Choroid plexus epithelial cell (primary cell): ENCODE measurements at regions not wholly inside any gene's neighbourhood (a gene's known extent, or its start where the extent isn't known, plus 50 kb on each side); places are given as distances from the start of the nearest gene placed in this dataset.

ENCODE experiments used
- DNase-seq: peaks from one replicate; pipeline ENCODE4 v3.0.0-alpha.2; 2010; ENCODE audit warnings: low read depth
- H3K4me3 ChIP-seq: 2 replicates; pipeline ENCODE4 v1.5.1; 2011; ENCODE audit warnings: low read depth, mild to moderate bottlenecking, control low read depth, low read length, moderate library complexity
- TF ChIP-seq, protein P1 (sequence below): conservative IDR thresholded peaks from 2 replicates; pipeline ENCODE4 v1.5.1; 2011; ENCODE audit warnings: low read depth, mild to moderate bottlenecking, control low read depth, inconsistent platforms, low read length, moderate library complexity

DNA sequence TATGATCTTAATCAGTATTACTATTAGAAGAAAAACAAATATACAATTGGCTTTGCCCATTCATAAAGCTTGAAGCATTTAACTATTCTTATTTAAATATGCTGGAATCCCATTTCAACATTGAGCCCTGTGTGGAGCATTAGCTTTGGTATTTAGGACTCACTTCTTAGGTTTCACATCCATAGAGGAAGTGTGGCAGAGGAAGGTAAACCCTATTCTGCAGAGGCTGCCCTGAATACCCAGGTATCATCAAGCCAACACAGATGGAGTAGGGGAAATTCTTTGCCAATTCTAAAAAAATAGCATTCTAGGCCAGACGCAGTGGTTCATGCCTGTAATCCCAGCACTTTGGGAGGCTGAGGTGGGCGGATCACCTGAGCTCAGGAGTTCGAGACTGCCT, 361.5 kb downstream of the FIGN start:
- DNase-seq: no peak
- TF ChIP-seq, protein P1, sequence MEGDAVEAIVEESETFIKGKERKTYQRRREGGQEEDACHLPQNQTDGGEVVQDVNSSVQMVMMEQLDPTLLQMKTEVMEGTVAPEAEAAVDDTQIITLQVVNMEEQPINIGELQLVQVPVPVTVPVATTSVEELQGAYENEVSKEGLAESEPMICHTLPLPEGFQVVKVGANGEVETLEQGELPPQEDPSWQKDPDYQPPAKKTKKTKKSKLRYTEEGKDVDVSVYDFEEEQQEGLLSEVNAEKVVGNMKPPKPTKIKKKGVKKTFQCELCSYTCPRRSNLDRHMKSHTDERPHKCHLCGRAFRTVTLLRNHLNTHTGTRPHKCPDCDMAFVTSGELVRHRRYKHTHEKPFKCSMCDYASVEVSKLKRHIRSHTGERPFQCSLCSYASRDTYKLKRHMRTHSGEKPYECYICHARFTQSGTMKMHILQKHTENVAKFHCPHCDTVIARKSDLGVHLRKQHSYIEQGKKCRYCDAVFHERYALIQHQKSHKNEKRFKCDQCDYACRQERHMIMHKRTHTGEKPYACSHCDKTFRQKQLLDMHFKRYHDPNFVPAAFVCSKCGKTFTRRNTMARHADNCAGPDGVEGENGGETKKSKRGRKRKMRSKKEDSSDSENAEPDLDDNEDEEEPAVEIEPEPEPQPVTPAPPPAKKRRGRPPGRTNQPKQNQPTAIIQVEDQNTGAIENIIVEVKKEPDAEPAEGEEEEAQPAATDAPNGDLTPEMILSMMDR: no peak
- H3K4me3 ChIP-seq: no peak overlapping the region

DNA sequence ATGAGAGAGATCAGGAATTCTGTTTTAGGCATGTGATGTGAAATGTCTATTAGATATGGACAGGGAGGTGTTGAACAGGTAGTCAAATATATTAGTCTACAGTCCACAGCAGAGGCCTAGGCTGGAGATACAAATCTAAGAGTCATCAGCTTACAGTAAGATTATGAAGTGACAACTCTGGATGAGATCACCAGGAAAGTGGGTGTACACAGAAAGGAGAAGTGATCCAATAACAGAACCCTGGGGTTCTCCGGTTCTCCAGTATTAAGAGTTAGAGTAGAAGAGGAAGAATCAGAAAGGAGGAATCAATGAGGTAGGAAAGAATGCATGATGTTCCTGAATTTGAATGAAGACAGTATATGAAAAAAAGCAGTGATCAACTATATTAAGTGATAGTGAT, 362.3 kb downstream of the FIGN start:
- H3K4me3 ChIP-seq: no peak overlapping the region
- no peak for DNase-seq
- TF ChIP-seq, protein P1: no peak

DNA sequence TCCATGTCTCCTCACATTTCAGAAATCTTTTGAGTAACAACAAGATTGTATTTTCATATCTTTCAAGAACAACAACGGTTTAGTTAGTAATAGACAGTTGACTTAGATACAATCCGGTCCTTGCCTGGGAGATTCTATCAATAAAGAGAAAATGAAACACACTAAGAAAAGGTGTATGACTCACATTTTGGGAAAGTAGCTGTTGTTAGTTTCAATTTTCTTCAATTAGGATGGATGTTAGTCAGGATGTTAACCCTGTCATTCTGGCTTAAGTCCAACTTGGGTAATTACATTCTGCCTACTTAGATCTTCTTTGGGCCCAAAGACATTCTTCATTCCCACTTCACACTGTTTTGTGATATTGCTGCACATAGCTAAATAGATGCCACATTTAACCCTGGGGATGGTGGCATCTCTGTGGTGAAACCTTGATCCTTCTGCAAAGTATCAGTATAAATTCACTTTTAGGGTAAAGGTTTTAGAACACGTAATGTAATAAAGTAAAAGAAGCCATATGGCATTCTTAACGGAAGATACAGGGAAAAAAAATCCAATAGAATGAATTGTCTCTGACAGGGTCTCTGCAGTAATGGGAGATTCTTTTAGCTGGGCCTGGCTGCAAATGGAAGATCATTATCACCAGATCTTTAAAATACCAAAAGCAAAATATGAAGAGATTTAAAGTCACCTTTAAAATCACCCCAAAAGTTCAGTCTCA, 365.5 kb downstream of the FIGN start:
- TF ChIP-seq, protein P1: no peak
- no peak for DNase-seq
- no peak overlapping the region for H3K4me3 ChIP-seq

DNA sequence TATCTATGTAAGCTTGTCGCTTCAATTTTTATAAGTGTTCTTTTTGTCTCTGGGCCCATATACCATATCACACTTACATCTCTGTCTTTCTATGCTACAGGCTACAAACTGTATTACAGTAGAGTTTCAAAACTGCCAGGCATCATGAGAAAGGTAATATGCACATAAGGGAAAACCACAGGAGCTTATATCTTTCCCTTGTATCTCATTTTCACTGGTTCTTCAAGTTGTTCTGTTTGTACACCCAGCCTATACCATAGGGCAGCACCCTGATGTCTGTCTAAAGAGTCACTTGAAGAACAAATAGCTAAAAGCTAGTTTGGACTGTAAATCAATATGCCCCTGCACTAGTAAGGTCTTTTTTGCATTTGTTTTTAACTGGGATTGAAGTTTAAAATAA, 366.7 kb downstream of the FIGN start:
- TF ChIP-seq, protein P1: no peak
- no peak overlapping the region for H3K4me3 ChIP-seq
- no peak for DNase-seq

DNA sequence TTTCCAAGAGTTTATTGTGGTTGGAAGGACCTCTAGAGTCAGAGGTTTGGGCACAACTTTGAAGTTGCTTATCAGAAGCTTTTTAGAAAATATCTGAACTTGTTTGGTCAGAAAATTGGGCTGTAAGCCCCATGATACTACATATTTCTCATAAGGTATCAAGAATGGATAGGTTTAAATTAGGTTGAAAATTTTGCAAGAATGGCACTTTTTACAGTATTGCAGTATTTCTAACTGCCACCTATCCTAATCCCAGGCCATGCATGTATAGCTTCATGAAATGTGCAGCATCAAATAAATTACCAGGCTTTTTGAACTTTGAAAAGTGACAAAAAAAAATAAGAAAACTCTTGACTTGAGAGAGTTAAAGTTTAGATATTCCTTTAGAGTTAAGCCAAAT, 367.2 kb downstream of the FIGN start:
- DNase-seq: no peak
- H3K4me3 ChIP-seq: no peak overlapping the region
- TF ChIP-seq, protein P1: no peak

DNA sequence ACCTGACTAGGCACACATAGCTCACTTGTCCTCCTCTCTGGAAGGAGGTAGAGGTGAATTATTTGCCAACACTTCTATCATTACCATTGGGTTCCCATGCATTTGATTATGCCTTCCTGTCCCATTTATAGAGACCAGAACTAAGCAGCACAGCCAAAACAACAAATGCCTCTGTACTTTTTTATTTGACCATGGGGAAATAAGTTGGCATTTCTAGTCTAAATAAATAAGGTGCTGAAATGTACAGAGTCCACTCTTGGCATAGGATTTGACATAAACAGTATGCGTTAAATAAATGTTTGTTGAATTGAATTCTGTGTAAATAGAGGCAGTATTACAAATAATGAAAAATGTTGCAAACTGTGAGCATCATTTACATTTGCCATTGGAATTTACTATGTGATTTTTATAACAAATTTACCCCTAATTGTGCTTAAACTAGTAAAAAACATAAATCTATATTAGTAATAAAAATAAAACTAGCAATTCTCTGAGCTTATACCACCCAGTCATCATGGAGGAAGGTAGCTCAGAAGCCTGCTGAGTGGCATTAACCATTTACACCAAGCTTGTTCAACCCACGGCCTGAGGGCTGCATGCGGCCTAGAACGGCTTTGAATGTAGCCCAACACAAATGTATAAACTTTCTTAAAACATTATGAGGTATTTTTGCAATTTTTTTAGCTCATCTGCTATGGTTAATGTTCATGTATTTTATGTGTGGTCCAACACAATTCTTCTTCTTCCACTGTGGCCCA, 367.8 kb downstream of the FIGN start:
- H3K4me3 ChIP-seq: no peak overlapping the region
- no peak for DNase-seq
- TF ChIP-seq, protein P1: no peak

DNA sequence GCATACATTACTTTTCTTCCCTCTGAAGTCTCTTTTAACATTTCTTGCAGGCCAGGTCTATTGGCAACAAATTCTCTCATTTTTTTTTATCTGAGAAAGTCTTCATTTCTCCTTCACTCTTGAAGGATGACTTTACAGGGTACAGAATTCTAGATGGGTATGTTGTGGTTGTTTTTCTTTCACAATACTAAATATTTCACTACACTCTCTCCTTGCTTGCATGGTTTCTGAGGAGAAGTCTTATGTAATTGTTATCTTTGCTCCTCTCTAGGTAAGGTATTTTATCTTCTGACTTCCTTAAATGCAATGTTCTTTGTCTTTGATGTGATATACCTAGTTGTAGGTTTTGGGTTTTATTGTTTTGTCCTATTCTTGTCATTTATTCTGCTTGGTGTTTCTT, 371.1 kb downstream of the FIGN start:
- TF ChIP-seq, protein P1: no peak
- DNase-seq: peak; percentile 47
- no peak overlapping the region for H3K4me3 ChIP-seq
